K562 (cell line): ENCODE measurements at regions not wholly inside any gene's neighbourhood (a gene's known extent, or its start where the extent isn't known, plus 50 kb on each side); places are given as distances from the start of the nearest gene placed in this dataset.

Experiments
- CEBPB ChIP-seq: fragments of 450-650 bp; IDR thresholded peaks from 2 replicates; pipeline ENCODE4 v1.6.1; 2016; ENCODE audit warnings: missing genetic modification characterization, missing compliant biosample characterization
- EZH2 ChIP-seq: IDR thresholded peaks from 2 replicates; pipeline ENCODE4 v1.6.1; 2012; ENCODE audit warnings: low read depth, mild to moderate bottlenecking, inconsistent platforms, low read length, borderline replicate concordance
- GTF2F1 ChIP-seq: IDR thresholded peaks from 2 replicates; pipeline ENCODE4 v1.6.1; 2011; ENCODE audit warnings: low read depth, low read length, improper control_type of control experiment
- HDAC6 ChIP-seq: IDR thresholded peaks from 2 replicates; pipeline ENCODE4 v1.6.1; 2012; ENCODE audit warnings: low read depth, mild to moderate bottlenecking, control low read depth, inconsistent platforms, low read length, moderate library complexity
- HMGN3 ChIP-seq: IDR thresholded peaks from 2 replicates; pipeline ENCODE4 v1.6.1; 2011; ENCODE audit warnings: borderline replicate concordance, low read depth, mild to moderate bottlenecking, mixed read lengths, low read length; ENCODE audit not compliant: insufficient read length; ENCODE audit errors: extremely low read depth
- ILK ChIP-seq: fragments of 450-650 bp; IDR thresholded peaks from 2 replicates; pipeline ENCODE4 v1.6.1; 2016; ENCODE audit warnings: missing genetic modification characterization, low read depth, mild to moderate bottlenecking, missing compliant biosample characterization, moderate library complexity, borderline replicate concordance
- LEF1 ChIP-seq: fragments of 450-650 bp; IDR thresholded peaks from 2 replicates; pipeline ENCODE4 v1.6.1; 2016; ENCODE audit warnings: mild to moderate bottlenecking
- NUFIP1 ChIP-seq: fragments of 450-650 bp; IDR thresholded peaks from 2 replicates; pipeline ENCODE4 v1.6.1; 2018; ENCODE audit not compliant: partially characterized antibody
- POLR2AphosphoS2 ChIP-seq: IDR thresholded peaks from 2 replicates; pipeline ENCODE4 v1.6.1; 2012; ENCODE audit warnings: low read length, improper control_type of control experiment
- SRSF7 ChIP-seq: fragments of 200-400 bp; formaldehyde crosslinking; optimal IDR thresholded peaks from 2 replicates; pipeline ENCODE3; 2017; ENCODE audit warnings: mild to moderate bottlenecking, low read depth, low read length
- TF ChIP-seq, protein P1 (sequence below): sonication (generic); formaldehyde crosslinking; IDR thresholded peaks from 2 replicates; pipeline ENCODE4 v1.8.0; 2023; ENCODE audit warnings: missing genetic modification reagents, mild to moderate bottlenecking, borderline replicate concordance
- TF ChIP-seq, protein P2 (sequence below), 2 experiments: IDR thresholded peaks in 1 of 2; conservative IDR thresholded peaks in 1 of 2; 2 replicates each; pipeline ENCODE4 v1.6.1; 2016; ENCODE audit warnings: low read depth in 2 of 2, mild to moderate bottlenecking in 1 of 2, missing compliant biosample characterization in 1 of 2, missing genetic modification characterization in 1 of 2, moderate library complexity in 1 of 2
- TF ChIP-seq, protein P3 (sequence below), 3 experiments: IDR thresholded peaks in 2 of 3; conservative IDR thresholded peaks in 1 of 3; 2 replicates each; pipeline ENCODE4 v1.5.1; 2011 to 2012; ENCODE audit warnings: low read length in 3 of 3, mild to moderate bottlenecking in 3 of 3, control low read depth in 2 of 3, improper control_type of control experiment in 1 of 3, inconsistent platforms in 1 of 3, low read depth in 1 of 3, mixed read lengths in 1 of 3, moderate library complexity in 1 of 3; ENCODE audit not compliant: insufficient read depth in 2 of 3

DNA sequence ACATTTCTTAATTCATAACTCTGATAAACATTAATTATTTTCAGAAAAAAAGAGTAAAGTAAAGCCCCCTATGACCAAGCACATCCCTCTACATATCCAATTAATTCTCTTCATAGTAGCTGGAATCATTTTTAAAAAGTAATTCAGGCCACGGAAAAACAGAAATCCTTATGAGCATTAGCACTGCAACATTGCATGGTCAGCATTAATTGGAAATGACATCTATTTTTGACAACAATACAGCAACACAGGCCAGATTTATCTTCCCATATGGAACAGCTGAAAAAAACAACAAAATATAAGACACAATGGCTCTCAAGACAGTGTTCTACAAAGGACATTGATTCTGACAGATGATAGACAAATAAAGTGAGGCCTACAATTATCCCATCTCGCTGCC is 236.6 kb downstream of the TMA16 start:
- TF ChIP-seq EZH2 (no peak), HMGN3 (no peak), HDAC6 (no peak), POLR2AphosphoS2 (no peak), CEBPB (no peak), SRSF7 (no peak), NUFIP1 (no peak), LEF1 (no peak), GTF2F1 (no peak), ILK (no peak)
- TF ChIP-seq, protein P1, sequence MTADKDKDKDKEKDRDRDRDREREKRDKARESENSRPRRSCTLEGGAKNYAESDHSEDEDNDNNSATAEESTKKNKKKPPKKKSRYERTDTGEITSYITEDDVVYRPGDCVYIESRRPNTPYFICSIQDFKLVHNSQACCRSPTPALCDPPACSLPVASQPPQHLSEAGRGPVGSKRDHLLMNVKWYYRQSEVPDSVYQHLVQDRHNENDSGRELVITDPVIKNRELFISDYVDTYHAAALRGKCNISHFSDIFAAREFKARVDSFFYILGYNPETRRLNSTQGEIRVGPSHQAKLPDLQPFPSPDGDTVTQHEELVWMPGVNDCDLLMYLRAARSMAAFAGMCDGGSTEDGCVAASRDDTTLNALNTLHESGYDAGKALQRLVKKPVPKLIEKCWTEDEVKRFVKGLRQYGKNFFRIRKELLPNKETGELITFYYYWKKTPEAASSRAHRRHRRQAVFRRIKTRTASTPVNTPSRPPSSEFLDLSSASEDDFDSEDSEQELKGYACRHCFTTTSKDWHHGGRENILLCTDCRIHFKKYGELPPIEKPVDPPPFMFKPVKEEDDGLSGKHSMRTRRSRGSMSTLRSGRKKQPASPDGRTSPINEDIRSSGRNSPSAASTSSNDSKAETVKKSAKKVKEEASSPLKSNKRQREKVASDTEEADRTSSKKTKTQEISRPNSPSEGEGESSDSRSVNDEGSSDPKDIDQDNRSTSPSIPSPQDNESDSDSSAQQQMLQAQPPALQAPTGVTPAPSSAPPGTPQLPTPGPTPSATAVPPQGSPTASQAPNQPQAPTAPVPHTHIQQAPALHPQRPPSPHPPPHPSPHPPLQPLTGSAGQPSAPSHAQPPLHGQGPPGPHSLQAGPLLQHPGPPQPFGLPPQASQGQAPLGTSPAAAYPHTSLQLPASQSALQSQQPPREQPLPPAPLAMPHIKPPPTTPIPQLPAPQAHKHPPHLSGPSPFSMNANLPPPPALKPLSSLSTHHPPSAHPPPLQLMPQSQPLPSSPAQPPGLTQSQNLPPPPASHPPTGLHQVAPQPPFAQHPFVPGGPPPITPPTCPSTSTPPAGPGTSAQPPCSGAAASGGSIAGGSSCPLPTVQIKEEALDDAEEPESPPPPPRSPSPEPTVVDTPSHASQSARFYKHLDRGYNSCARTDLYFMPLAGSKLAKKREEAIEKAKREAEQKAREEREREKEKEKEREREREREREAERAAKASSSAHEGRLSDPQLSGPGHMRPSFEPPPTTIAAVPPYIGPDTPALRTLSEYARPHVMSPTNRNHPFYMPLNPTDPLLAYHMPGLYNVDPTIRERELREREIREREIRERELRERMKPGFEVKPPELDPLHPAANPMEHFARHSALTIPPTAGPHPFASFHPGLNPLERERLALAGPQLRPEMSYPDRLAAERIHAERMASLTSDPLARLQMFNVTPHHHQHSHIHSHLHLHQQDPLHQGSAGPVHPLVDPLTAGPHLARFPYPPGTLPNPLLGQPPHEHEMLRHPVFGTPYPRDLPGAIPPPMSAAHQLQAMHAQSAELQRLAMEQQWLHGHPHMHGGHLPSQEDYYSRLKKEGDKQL (CRISPR knock-in tag) = no peak
- TF ChIP-seq, protein P2, sequence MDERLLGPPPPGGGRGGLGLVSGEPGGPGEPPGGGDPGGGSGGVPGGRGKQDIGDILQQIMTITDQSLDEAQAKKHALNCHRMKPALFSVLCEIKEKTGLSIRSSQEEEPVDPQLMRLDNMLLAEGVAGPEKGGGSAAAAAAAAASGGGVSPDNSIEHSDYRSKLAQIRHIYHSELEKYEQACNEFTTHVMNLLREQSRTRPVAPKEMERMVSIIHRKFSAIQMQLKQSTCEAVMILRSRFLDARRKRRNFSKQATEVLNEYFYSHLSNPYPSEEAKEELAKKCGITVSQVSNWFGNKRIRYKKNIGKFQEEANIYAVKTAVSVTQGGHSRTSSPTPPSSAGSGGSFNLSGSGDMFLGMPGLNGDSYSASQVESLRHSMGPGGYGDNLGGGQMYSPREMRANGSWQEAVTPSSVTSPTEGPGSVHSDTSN (CRISPR knock-in tag; IDR thresholded peaks at IDR 0.05; ENCODE audit: low read depth) = no peak
- TF ChIP-seq, protein P2 (tag; conservative IDR thresholded peaks at IDR 0.05; ENCODE audit: low read depth) = no peak
- TF ChIP-seq, protein P3, sequence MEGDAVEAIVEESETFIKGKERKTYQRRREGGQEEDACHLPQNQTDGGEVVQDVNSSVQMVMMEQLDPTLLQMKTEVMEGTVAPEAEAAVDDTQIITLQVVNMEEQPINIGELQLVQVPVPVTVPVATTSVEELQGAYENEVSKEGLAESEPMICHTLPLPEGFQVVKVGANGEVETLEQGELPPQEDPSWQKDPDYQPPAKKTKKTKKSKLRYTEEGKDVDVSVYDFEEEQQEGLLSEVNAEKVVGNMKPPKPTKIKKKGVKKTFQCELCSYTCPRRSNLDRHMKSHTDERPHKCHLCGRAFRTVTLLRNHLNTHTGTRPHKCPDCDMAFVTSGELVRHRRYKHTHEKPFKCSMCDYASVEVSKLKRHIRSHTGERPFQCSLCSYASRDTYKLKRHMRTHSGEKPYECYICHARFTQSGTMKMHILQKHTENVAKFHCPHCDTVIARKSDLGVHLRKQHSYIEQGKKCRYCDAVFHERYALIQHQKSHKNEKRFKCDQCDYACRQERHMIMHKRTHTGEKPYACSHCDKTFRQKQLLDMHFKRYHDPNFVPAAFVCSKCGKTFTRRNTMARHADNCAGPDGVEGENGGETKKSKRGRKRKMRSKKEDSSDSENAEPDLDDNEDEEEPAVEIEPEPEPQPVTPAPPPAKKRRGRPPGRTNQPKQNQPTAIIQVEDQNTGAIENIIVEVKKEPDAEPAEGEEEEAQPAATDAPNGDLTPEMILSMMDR (IDR thresholded peaks at IDR 0.05 in 2 of 3, conservative IDR thresholded peaks at IDR 0.05 in 1 of 3; ENCODE audit: insufficient read depth in 2 of 3, low read depth in 1 of 3, low read length in 3 of 3) = no peak
